ENCODE measurements at regions not wholly inside any gene's neighbourhood (a gene's known extent, or its start where the extent isn't known, plus 50 kb on each side); places are given as distances from the start of the nearest gene placed in this dataset.
A peak's percentile ranks its signal among the peaks of the same experiment; 100 is the strongest.

- TF ChIP-seq CTCF (IDR thresholded peaks at IDR 0.05; ENCODE audit: control insufficient read depth, extremely low read depth, insufficient read depth): peak; percentile 60
- no peak overlapping the region for H3K4me3 ChIP-seq (ENCODE audit: low read depth, low read length)
- DNase-seq (ENCODE audit: low read depth): peak; percentile 1
Observed at GRCh38 chr2:14831458-14831857, 198.9 kb downstream of the LRATD1 start.

GRCh38 chr2:14843507-14844204 lies 211.1 kb downstream of the LRATD1 start:
- no peak for TF ChIP-seq CTCF (IDR thresholded peaks at IDR 0.05; ENCODE audit: control insufficient read depth, extremely low read depth, insufficient read depth)
- H3K4me3 ChIP-seq (ENCODE audit: low read depth, low read length): no peak overlapping the region
- DNase-seq (ENCODE audit: low read depth): no peak

GRCh38 chr2:14855751-14856150 lies 223.2 kb downstream of the LRATD1 start:
- no peak for DNase-seq (ENCODE audit: low read depth)
- H3K4me3 ChIP-seq (ENCODE audit: low read depth, low read length): no peak overlapping the region
- no peak for TF ChIP-seq CTCF (IDR thresholded peaks at IDR 0.05; ENCODE audit: control insufficient read depth, extremely low read depth, insufficient read depth)

- H3K4me3 ChIP-seq (ENCODE audit: low read depth, low read length): no peak overlapping the region
- no peak for TF ChIP-seq CTCF (IDR thresholded peaks at IDR 0.05; ENCODE audit: control insufficient read depth, extremely low read depth, insufficient read depth)
- no peak for DNase-seq (ENCODE audit: low read depth)
Observed at GRCh38 chr2:14861181-14861580, 228.7 kb downstream of the LRATD1 start.

- no peak for TF ChIP-seq CTCF (IDR thresholded peaks at IDR 0.05; ENCODE audit: control insufficient read depth, extremely low read depth, insufficient read depth)
- no peak overlapping the region for H3K4me3 ChIP-seq (ENCODE audit: low read depth, low read length)
- DNase-seq (ENCODE audit: low read depth): peak; percentile 63
Observed at GRCh38 chr2:14866736-14867352, 234.3 kb downstream of the LRATD1 start.

- TF ChIP-seq CTCF (IDR thresholded peaks at IDR 0.05; ENCODE audit: control insufficient read depth, extremely low read depth, insufficient read depth): no peak
- DNase-seq (ENCODE audit: low read depth): no peak
- no peak overlapping the region for H3K4me3 ChIP-seq (ENCODE audit: low read depth, low read length)
Observed at GRCh38 chr2:14867853-14868252, 235.3 kb downstream of the LRATD1 start.
